Pancreas (tissue), 10 donors: ENCODE measurements at regions not wholly inside any gene's neighbourhood (a gene's known extent, or its start where the extent isn't known, plus 50 kb on each side); places are given as distances from the start of the nearest gene placed in this dataset.

Experiments used
- ATAC-seq, 4 donors: fragments of 200-7000 bp; cut with Tn5 transposase; one replicate each; pipeline versions ENCODE4 v1.8.0 to v1.9.1; 2020; ENCODE audit warnings: mild to moderate bottlenecking in 4 of 4, moderate library complexity in 4 of 4
- DNase-seq, 6 donors: peaks; one replicate each; pipeline ENCODE4 v3.0.0-alpha.2; 2020
- FAIRE-seq: peaks from 2 replicates; lab custom pipeline; 2012; peaks lifted over from hg19 to GRCh38; lab: Jason Lieb, UNC
- H3K27ac ChIP-seq, 4 donors: fragments of 200-600 bp; sonication (generic); 1 replicate in 3 of 4; 2 replicates in 1 of 4; pipeline versions ENCODE4 v1.5.0 to v1.8.0; 2020
- H3K27me3 ChIP-seq, 4 donors: fragments of 200-600 bp; one replicate each; pipeline ENCODE4 v1.8.0; 2021
- H3K36me3 ChIP-seq, 3 donors: fragments of 200-600 bp; sonication (generic) in 1 of 3; one replicate each; pipeline versions ENCODE4 v1.5.0 to v1.8.0; 2020 to 2021
- H3K4me1 ChIP-seq, 3 donors: fragments of 200-600 bp; one replicate each; pipeline ENCODE4 v1.8.0; 2021
- H3K4me3 ChIP-seq, 4 donors: fragments of 200-600 bp; sonication (generic) in 2 of 4; one replicate each; pipeline versions ENCODE4 v1.5.0 to v1.8.0; 2020 to 2021
- H3K9me3 ChIP-seq, 4 donors: fragments of 200-600 bp; one replicate each; pipeline ENCODE4 v1.8.0; 2021
- CTCF ChIP-seq, 4 donors: fragments of 200-600 bp; sonication (generic) in 3 of 4; IDR thresholded peaks; one replicate each; pipeline versions ENCODE4 v1.5.0 to v1.8.0; 2021; ENCODE audit warnings: antibody characterized with exemption in 4 of 4
- WGBS, 2 donors: extraction: QIAGEN DNeasy Blood & Tissue Kit; methylation state at CpG; one replicate each; pipeline ENCODE4 v1.1.7; 2013; 5-methylcytosine and 5-hydroxymethylcytosine counted together
- intact Hi-C, 3 donors: fragments of 100-400 bp; cut with DNase I; formaldehyde crosslinking; loops; one replicate each; pipeline versions ENCODE4 v1.11.1 to v1.14.2; 2022
- donor health status: healthy with polysubstance abuse.
- donor health status: DM: no; HTN: no; CAD: no; lungs with moderate emphysema.
- donor health status: DM: no; HTN: no; CAD: no.
- donor health status: control.
- donor health status: control.
- donor health status: Bipolar disorder and iron deficiency.
- donor health status: DM: yes; HTN: yes; CAD: no.
- donor health status: DM: no; HTN: no; CAD: no.
- donor health status: DM: no; HTN: no; CAD: no.
- donor health status: DM: yes; HTN: yes; CAD: no.

- no peak for DNase-seq
- no peaks in the 10 kb centered on the region for H3K36me3 ChIP-seq
- no peak for ATAC-seq
- H3K27me3 ChIP-seq: no peaks in the 10 kb centered on the region
- intact Hi-C loops: no loop called here
- no peak for FAIRE-seq
- 67 to 70% methylated on average over 15 of the region's 15 CpGs for WGBS, 2 donors
- no peaks in the 10 kb centered on the region for H3K4me1 ChIP-seq
- no peak overlapping the region for H3K27ac ChIP-seq
- H3K4me3 ChIP-seq: no peak overlapping the region
- H3K9me3 ChIP-seq: no peaks in the 10 kb centered on the region
- TF ChIP-seq CTCF (IDR thresholded peaks at IDR 0.05): no peak
Measured at GRCh38 chr3:165459924-165460835, 264.0 kb upstream of the SLITRK3 start.

- no peaks in the 10 kb centered on the region for H3K36me3 ChIP-seq
Measured at GRCh38 chr3:165459111-165459510, 262.9 kb upstream of the SLITRK3 start.

GRCh38 chr3:165457096-165457495, 260.9 kb upstream of the SLITRK3 start:
- 91 to 94% methylated on average over 6 of the region's 6 CpGs for WGBS, 2 donors

More at GRCh38 chr3:165459111-165459510, 262.9 kb upstream of the SLITRK3 start:
- TF ChIP-seq CTCF (IDR thresholded peaks at IDR 0.05): no peak
- 54 to 65% methylated on average over 4 of the region's 4 CpGs for WGBS, 2 donors
- no peak overlapping the region for H3K27ac ChIP-seq
- no peaks in the 10 kb centered on the region for H3K9me3 ChIP-seq
- H3K27me3 ChIP-seq: no peaks in the 10 kb centered on the region
- intact Hi-C loops: no loop called here
- no peak for ATAC-seq
- H3K4me1 ChIP-seq: no peaks in the 10 kb centered on the region
- DNase-seq: no peak
- no peak for FAIRE-seq
- H3K4me3 ChIP-seq: no peak overlapping the region

GRCh38 chr3:165455793-165456192, 259.6 kb upstream of the SLITRK3 start:
- no peak for DNase-seq
- no peaks in the 10 kb centered on the region for H3K9me3 ChIP-seq
- H3K27ac ChIP-seq: no peak overlapping the region
- no peaks in the 10 kb centered on the region for H3K27me3 ChIP-seq
- FAIRE-seq: no peak
- no peak for TF ChIP-seq CTCF (IDR thresholded peaks at IDR 0.05)
- H3K36me3 ChIP-seq: no peaks in the 10 kb centered on the region
- no peak overlapping the region for H3K4me3 ChIP-seq
- intact Hi-C loops: no loop called here
- H3K4me1 ChIP-seq: no peaks in the 10 kb centered on the region
- 74 to 81% methylated on average over 3 of the region's 3 CpGs for WGBS, 2 donors
- no peak for ATAC-seq

More at GRCh38 chr3:165457096-165457495, 260.9 kb upstream of the SLITRK3 start:
- FAIRE-seq (no peak), DNase-seq (no peak), ATAC-seq (no peak)
- Histone ChIP-seq H3K4me3 (no peak overlapping the region), H3K4me1 (no peaks in the 10 kb centered on the region), H3K27me3 (no peaks in the 10 kb centered on the region), H3K27ac (no peak overlapping the region), H3K9me3 (no peaks in the 10 kb centered on the region), H3K36me3 (no peaks in the 10 kb centered on the region)
- no peak for TF ChIP-seq CTCF (IDR thresholded peaks at IDR 0.05)
- intact Hi-C loops: no loop called here

GRCh38 chr3:165455360-165455759, 259.2 kb upstream of the SLITRK3 start:
- no peak for TF ChIP-seq CTCF (IDR thresholded peaks at IDR 0.05)
- DNase-seq: no peak
- Histone ChIP-seq H3K9me3 (no peaks in the 10 kb centered on the region), H3K36me3 (no peaks in the 10 kb centered on the region), H3K4me3 (no peak overlapping the region), H3K27ac (no peak overlapping the region), H3K4me1 (no peaks in the 10 kb centered on the region), H3K27me3 (no peaks in the 10 kb centered on the region)
- no peak for FAIRE-seq
- 52 to 60% methylated on average over 2 of the region's 2 CpGs for WGBS, 2 donors
- ATAC-seq: no peak
- intact Hi-C loops: no loop called here
